ENCODE measurements at regions not wholly inside any gene's neighbourhood (a gene's known extent, or its start where the extent isn't known, plus 50 kb on each side); places are given as distances from the start of the nearest gene placed in this dataset.

DNA sequence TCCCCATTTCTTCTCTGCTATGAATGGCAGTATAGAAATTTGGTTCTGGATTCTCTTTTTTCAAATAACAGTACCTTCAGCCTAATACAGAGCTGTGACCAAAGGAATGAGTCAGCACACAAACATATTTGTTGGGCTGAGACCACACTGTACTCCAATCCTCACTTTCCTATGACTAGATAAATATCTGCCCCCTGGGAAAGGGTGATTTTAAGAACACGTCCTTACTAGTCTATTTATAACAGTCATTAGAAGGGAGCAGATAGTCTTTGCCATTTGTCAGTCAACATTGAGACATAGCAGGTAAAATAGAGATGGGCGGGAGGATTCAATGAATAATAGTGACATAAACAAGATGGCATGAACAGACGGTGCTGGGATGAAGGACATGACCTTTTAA, 461.3 kb downstream of the MCTP2 start:
- TF ChIP-seq, protein P1, sequence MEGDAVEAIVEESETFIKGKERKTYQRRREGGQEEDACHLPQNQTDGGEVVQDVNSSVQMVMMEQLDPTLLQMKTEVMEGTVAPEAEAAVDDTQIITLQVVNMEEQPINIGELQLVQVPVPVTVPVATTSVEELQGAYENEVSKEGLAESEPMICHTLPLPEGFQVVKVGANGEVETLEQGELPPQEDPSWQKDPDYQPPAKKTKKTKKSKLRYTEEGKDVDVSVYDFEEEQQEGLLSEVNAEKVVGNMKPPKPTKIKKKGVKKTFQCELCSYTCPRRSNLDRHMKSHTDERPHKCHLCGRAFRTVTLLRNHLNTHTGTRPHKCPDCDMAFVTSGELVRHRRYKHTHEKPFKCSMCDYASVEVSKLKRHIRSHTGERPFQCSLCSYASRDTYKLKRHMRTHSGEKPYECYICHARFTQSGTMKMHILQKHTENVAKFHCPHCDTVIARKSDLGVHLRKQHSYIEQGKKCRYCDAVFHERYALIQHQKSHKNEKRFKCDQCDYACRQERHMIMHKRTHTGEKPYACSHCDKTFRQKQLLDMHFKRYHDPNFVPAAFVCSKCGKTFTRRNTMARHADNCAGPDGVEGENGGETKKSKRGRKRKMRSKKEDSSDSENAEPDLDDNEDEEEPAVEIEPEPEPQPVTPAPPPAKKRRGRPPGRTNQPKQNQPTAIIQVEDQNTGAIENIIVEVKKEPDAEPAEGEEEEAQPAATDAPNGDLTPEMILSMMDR (IDR thresholded peaks at IDR 0.05; ENCODE audit: borderline replicate concordance, insufficient read depth, low read depth, low read length): no peak
- no peak overlapping the region for H3K4me3 ChIP-seq (ENCODE audit: low read depth, low read length)

GRCh38 chr15:94700211-94700610, 468.9 kb downstream of the MCTP2 start:
- H3K4me3 ChIP-seq (ENCODE audit: low read depth, low read length): no peak overlapping the region
- TF ChIP-seq, protein P1 (IDR thresholded peaks at IDR 0.05; ENCODE audit: borderline replicate concordance, insufficient read depth, low read depth, low read length): no peak

- H3K4me3 ChIP-seq (ENCODE audit: low read depth, low read length): no peak overlapping the region
- TF ChIP-seq, protein P1 (IDR thresholded peaks at IDR 0.05; ENCODE audit: borderline replicate concordance, insufficient read depth, low read depth, low read length): no peak
Measured at GRCh38 chr15:94701281-94701985, 470.1 kb downstream of the MCTP2 start.

DNA sequence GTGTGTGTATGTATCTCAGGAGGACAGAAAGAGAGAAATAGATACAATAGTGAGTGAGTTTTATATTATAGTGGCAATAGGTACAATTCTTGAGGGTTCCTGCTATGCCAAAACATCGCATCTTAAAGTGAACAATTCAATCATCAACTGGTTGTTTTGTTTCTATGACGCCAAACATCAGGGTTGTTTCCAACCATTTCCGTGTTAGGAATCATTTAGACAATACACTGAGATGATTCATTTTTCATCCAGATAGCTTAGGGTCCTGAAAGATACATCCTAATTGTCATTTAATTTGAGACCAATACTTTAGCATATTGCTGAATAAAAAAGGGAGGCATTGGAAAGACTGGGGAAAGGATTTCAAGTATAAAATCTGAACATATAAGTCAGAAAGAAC, 472.2 kb downstream of the MCTP2 start:
- H3K4me3 ChIP-seq (ENCODE audit: low read depth, low read length): no peak overlapping the region
- TF ChIP-seq, protein P1 (IDR thresholded peaks at IDR 0.05; ENCODE audit: borderline replicate concordance, insufficient read depth, low read depth, low read length): no peak

DNA sequence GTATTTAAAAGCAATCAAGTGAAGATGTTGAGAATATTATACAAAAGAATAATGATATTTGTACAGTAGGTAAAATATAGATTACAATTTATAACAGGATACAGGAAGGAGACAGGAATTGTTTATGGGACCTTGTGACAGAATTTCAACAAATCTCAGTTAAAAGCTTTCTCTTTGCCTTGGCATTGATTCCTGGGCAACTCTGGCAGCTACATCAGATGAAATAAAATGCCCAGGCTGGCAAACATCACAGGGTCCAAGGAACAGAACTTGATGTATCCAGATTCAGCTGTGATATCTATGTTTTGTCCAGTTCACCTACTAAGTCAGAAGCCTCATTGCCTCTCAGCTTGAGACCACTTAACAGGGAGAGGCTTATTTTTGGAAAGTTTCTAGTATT, 473.1 kb downstream of the MCTP2 start:
- H3K4me3 ChIP-seq (ENCODE audit: low read depth, low read length): no peak overlapping the region
- TF ChIP-seq, protein P1 (IDR thresholded peaks at IDR 0.05; ENCODE audit: borderline replicate concordance, insufficient read depth, low read depth, low read length): no peak

DNA sequence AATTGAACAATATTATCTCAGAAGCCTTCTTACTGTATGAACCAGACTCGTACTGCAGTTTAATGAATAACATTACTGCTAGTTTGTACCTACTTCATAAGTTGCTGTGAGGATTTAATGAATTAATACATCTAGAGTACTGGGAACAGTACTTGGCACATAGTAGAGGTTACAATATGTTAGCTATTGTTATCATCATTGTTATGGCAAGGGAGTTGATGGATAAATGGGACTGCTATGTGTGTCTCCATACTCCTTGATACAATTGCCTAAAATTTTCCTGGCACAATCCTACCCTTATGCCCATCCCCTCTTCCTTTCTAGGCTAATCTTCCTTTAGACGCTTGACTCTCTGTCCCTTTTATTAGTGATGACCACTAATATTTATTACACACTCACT, 473.6 kb downstream of the MCTP2 start:
- H3K4me3 ChIP-seq (ENCODE audit: low read depth, low read length): no peak overlapping the region
- TF ChIP-seq, protein P1 (IDR thresholded peaks at IDR 0.05; ENCODE audit: borderline replicate concordance, insufficient read depth, low read depth, low read length): no peak

GRCh38 chr15:94709319-94709718, 478.0 kb downstream of the MCTP2 start:
- TF ChIP-seq, protein P1 (IDR thresholded peaks at IDR 0.05; ENCODE audit: borderline replicate concordance, insufficient read depth, low read depth, low read length): no peak

More at GRCh38 chr15:94709319-94709718, 478.0 kb downstream of the MCTP2 start:
- no peak overlapping the region for H3K4me3 ChIP-seq (ENCODE audit: low read depth, low read length)
